GM12891 (cell line): ENCODE measurements at regions not wholly inside any gene's neighbourhood (a gene's known extent, or its start where the extent isn't known, plus 50 kb on each side); places are given as distances from the start of the nearest gene placed in this dataset.

Source experiments
- POLR2A ChIP-seq: IDR thresholded peaks from 2 replicates; pipeline ENCODE4 v1.6.1; 2011; ENCODE audit warnings: low read depth, low read length, control low read depth
- POLR2AphosphoS5 ChIP-seq: IDR thresholded peaks from 2 replicates; pipeline ENCODE4 v1.6.1; 2011; ENCODE audit warnings: low read depth, low read length, control low read depth
- SPI1 ChIP-seq: IDR thresholded peaks from 2 replicates; pipeline ENCODE4 v1.6.1; 2011; ENCODE audit warnings: low read depth, low read length, control low read depth
- TAF1 ChIP-seq: IDR thresholded peaks from 2 replicates; pipeline ENCODE4 v1.6.1; 2011; ENCODE audit warnings: low read depth, low read length, control low read depth

DNA sequence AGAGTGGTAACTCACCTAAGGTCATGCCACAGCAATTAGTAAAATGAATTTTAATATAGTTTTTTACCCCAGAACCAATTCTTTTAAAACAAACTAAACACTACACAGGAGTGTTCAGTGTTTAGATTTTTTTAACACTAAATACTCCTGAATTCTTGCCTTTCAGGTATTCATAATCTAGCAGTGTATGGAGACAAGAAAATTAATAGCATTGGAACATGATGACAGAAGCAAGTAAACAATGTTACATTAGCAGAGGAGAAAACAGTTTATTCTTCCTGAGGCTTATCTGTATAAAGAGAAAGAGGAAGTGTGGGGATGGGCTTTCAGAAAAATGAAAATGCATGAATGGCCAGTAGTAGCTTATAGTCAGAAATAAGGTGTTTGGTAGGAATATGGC lies 222.1 kb upstream of the FAT3 start:
- TF ChIP-seq TAF1 (no peak), SPI1 (no peak), POLR2AphosphoS5 (no peak), POLR2A (no peak)
